Thyroid gland (tissue), 4 donors: ENCODE measurements at regions not wholly inside any gene's neighbourhood (a gene's known extent, or its start where the extent isn't known, plus 50 kb on each side); places are given as distances from the start of the nearest gene placed in this dataset.

Experiments
- CTCF ChIP-seq, 6 experiments: fragments of 200-600 bp in 3 of 6; fragments of 450-650 bp in 3 of 6; sonication (generic) in 3 of 6; IDR thresholded peaks; one replicate each; pipeline ENCODE4 v1.5.1; 2016 to 2019; ENCODE audit warnings: antibody characterized with exemption in 6 of 6, mild to moderate bottlenecking in 2 of 6, inconsistent platforms in 1 of 6, moderate library complexity in 1 of 6
- POLR2A ChIP-seq, 2 donors: fragments of 450-650 bp; IDR thresholded peaks; one replicate each; pipeline ENCODE4 v1.6.1; 2017; ENCODE audit warnings: antibody characterized with exemption in 2 of 2, mild to moderate bottlenecking in 2 of 2, moderate library complexity in 1 of 2

GRCh38 chr2:60070736-60071489 lies 482.5 kb downstream of the BCL11A start:
- TF ChIP-seq CTCF (IDR thresholded peaks at IDR 0.05) (no peak), POLR2A (IDR thresholded peaks at IDR 0.05) (no peak)
